RWPE2 (cell line): ENCODE measurements at regions not wholly inside any gene's neighbourhood (a gene's known extent, or its start where the extent isn't known, plus 50 kb on each side); places are given as distances from the start of the nearest gene placed in this dataset.

ENCODE experiments used
- ATAC-seq: fragments of 200-7000 bp; cut with Tn5 transposase; 3 replicates; pipeline ENCODE4 v1.9.1; 2021; ENCODE audit warnings: low read depth
- DNase-seq: peaks from one replicate; pipeline ENCODE4 v3.0.0-alpha.2; 2020; ENCODE audit warnings: low spot score
- H3K27ac ChIP-seq: fragments of 450-650 bp; 2 replicates; pipeline ENCODE4 v1.5.1; 2017; ENCODE audit warnings: mild to moderate bottlenecking; ENCODE audit not compliant: poor library complexity, severe bottlenecking
- H3K27me3 ChIP-seq: fragments of 250-450 bp; sonication (Bioruptor Pico); 2 replicates; pipeline ENCODE4 v1.5.1; 2021; ENCODE audit warnings: mild to moderate bottlenecking, moderate library complexity; ENCODE audit not compliant: insufficient read depth, poor library complexity, severe bottlenecking
- H3K36me3 ChIP-seq: fragments of 250-450 bp; sonication (Bioruptor Pico); 2 replicates; pipeline ENCODE4 v1.5.1; 2020; ENCODE audit warnings: low read depth, mild to moderate bottlenecking, moderate library complexity
- H3K4me1 ChIP-seq: fragments of 250-450 bp; sonication (Bioruptor Pico); 2 replicates; pipeline ENCODE4 v1.5.1; 2021; ENCODE audit warnings: mild to moderate bottlenecking, moderate library complexity; ENCODE audit not compliant: insufficient read depth, poor library complexity, severe bottlenecking
- H3K4me3 ChIP-seq: fragments of 250-450 bp; sonication (Bioruptor Pico); 2 replicates; pipeline ENCODE4 v1.5.1; 2021; ENCODE audit warnings: mild to moderate bottlenecking, moderate library complexity; ENCODE audit not compliant: severe bottlenecking
- H3K9me3 ChIP-seq: fragments of 250-450 bp; sonication (Bioruptor Pico); 2 replicates; pipeline ENCODE4 v1.5.1; 2021; ENCODE audit warnings: mild to moderate bottlenecking, moderate library complexity; ENCODE audit not compliant: severe bottlenecking
- CTCF ChIP-seq: fragments of 450-650 bp; IDR thresholded peaks from one replicate; pipeline ENCODE4 v1.5.1; 2017; ENCODE audit warnings: mild to moderate bottlenecking, moderate library complexity; ENCODE audit not compliant: poor library complexity, severe bottlenecking

DNA sequence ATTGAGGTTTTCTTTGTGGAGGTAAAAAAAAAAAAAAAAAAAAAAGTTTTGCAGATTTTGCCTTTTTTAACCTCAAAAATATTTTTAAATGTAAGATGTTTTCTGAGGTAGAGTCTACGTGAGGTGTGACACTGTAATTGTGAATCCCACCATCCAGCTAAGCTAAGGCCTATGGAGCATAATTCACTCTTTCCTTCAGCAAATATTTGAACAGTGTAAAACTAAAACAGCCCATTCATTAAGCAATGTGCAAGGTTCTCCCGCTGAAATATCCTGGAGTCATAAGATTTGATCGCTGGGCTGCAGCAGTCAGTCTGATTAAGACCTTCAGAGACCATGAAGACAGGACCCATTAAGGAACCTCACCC, 105.1 kb downstream of the HNRNPLL start:
- no peak overlapping the region for H3K4me3 ChIP-seq
- H3K27me3 ChIP-seq: no peaks in the 10 kb centered on the region
- DNase-seq: no peak
- H3K36me3 ChIP-seq: no peaks in the 10 kb centered on the region
- H3K9me3 ChIP-seq: no peaks in the 10 kb centered on the region
- no peaks in the 10 kb centered on the region for H3K4me1 ChIP-seq
- ATAC-seq: no peak
- no peak overlapping the region for H3K27ac ChIP-seq
- TF ChIP-seq CTCF: no peak

GRCh38 chr2:38496927-38497669, 105.6 kb downstream of the HNRNPLL start:
- ATAC-seq (no peak), DNase-seq (no peak)
- no peak for TF ChIP-seq CTCF
- no peaks in the 10 kb centered on the region for H3K36me3 ChIP-seq
- H3K27me3 ChIP-seq: no peaks in the 10 kb centered on the region
- H3K27ac ChIP-seq: no peak overlapping the region
- no peaks in the 10 kb centered on the region for H3K9me3 ChIP-seq
- no peak overlapping the region for H3K4me3 ChIP-seq
- H3K4me1 ChIP-seq: no peaks in the 10 kb centered on the region

DNA sequence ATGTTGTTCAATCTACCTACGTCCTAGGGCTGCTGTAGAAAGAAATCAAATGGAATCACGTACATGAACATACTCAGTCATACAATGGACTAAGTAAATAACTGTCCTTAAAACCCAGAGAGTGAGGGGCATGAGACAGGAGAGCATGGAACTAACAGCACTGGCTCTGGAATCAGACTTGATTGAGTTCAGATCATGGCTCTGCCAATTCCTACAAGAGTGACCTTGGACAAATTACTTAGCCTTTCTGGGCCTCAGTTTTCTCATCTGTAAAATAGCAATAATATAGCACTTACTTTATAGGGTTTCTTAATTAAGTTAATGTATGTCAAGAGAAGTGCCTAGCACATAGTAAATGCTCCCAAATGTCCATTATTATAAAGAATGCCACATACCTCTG, 106.8 kb downstream of the HNRNPLL start:
- Histone ChIP-seq H3K27ac (no peak overlapping the region), H3K27me3 (no peaks in the 10 kb centered on the region), H3K36me3 (no peaks in the 10 kb centered on the region), H3K9me3 (no peaks in the 10 kb centered on the region), H3K4me3 (no peak overlapping the region), H3K4me1 (no peaks in the 10 kb centered on the region)
- ATAC-seq (no peak), DNase-seq (no peak)
- TF ChIP-seq CTCF: no peak

- Histone ChIP-seq H3K36me3 (no peaks in the 10 kb centered on the region), H3K9me3 (no peaks in the 10 kb centered on the region), H3K27ac (no peak overlapping the region), H3K4me3 (no peak overlapping the region), H3K27me3 (no peaks in the 10 kb centered on the region), H3K4me1 (no peaks in the 10 kb centered on the region)
- TF ChIP-seq CTCF: no peak
- ATAC-seq (no peak), DNase-seq (no peak)
These were observed 108.3 kb downstream of the HNRNPLL start for GRCh38 chr2:38494394-38494793.

DNA sequence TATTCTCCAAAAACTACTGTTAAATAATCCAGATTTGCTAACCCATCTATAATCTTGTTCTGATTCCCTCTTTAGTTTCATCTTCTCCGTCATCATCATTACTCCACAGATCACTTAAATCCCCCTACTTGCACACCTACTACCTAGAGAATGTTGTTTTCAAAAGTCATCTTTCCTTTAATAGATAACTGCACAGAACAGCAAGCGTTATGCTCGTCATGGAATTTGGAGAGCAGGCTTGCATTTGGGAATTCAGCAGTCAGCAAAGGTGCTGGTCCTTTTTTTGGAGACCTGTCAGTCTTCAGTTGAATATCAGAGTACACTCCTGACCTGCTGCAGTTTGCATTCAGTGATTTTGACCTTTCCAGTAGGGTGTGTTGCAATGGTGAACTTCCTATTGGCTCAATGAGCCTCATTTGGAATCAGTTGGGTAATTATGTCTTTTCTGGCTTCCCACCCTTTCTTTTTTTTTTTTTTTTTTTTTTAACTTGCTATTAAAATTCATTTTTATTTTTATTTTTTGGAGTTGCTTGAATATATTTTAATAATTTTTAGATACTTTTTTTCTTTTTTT, 110.6 kb downstream of the HNRNPLL start:
- H3K36me3 ChIP-seq: no peaks in the 10 kb centered on the region
- no peaks in the 10 kb centered on the region for H3K9me3 ChIP-seq
- H3K27me3 ChIP-seq: no peaks in the 10 kb centered on the region
- no peak for TF ChIP-seq CTCF
- no peak overlapping the region for H3K27ac ChIP-seq
- no peak overlapping the region for H3K4me3 ChIP-seq
- DNase-seq: no peak
- no peaks in the 10 kb centered on the region for H3K4me1 ChIP-seq
- ATAC-seq: no peak
